GM23338 (cell line): ENCODE measurements at regions not wholly inside any gene's neighbourhood (a gene's known extent, or its start where the extent isn't known, plus 50 kb on each side); places are given as distances from the start of the nearest gene placed in this dataset.

Source experiments
- ATAC-seq: fragments of 200-7000 bp; cut with Tn5 transposase; 3 replicates; pipeline ENCODE4 v1.9.1; 2020
- DNase-seq: peaks from one replicate; pipeline ENCODE4 v3.0.0-alpha.2; 2015; ENCODE audit warnings: low spot score
- H2AFZ ChIP-seq: fragments of 200-600 bp; sonication (generic); 2 replicates; pipeline ENCODE4 v1.8.0; 2016; ENCODE audit warnings: antibody characterized with exemption, mild to moderate bottlenecking, moderate library complexity
- H3F3A ChIP-seq: fragments of 200-600 bp; sonication (generic); replicated peaks from 2 replicates; pipeline ENCODE4 v1.8.0; 2017; ENCODE audit warnings: antibody characterized with exemption, mixed run types, low read depth
- H3K27ac ChIP-seq: fragments of 200-600 bp; sonication (generic); 2 replicates; pipeline ENCODE4 v1.6.1; 2016; ENCODE audit warnings: low read depth
- H3K27me3 ChIP-seq: fragments of 200-600 bp; sonication (generic); 2 replicates; pipeline ENCODE4 v1.8.0; 2016; ENCODE audit warnings: mild to moderate bottlenecking, mixed run types, moderate library complexity; ENCODE audit not compliant: insufficient read depth
- H3K36me3 ChIP-seq: fragments of 200-600 bp; sonication (generic); 2 replicates; pipeline ENCODE4 v1.8.0; 2016; ENCODE audit warnings: mild to moderate bottlenecking; ENCODE audit not compliant: insufficient read depth
- H3K4me1 ChIP-seq: fragments of 200-600 bp; sonication (generic); 2 replicates; pipeline ENCODE4 v1.8.0; 2016; ENCODE audit warnings: mild to moderate bottlenecking, moderate library complexity; ENCODE audit not compliant: insufficient read depth
- H3K4me2 ChIP-seq: fragments of 200-600 bp; sonication (generic); 2 replicates; pipeline ENCODE4 v1.7.1; 2017; ENCODE audit warnings: mixed run types
- H3K4me3 ChIP-seq: fragments of 200-600 bp; sonication (generic); 2 replicates; pipeline ENCODE4 v1.6.1; 2016; ENCODE audit warnings: mixed run types
- H3K79me2 ChIP-seq: fragments of 200-600 bp; sonication (generic); replicated peaks from 2 replicates; pipeline ENCODE4 v1.8.0; 2017; ENCODE audit warnings: mild to moderate bottlenecking; ENCODE audit not compliant: insufficient read depth
- H3K9me2 ChIP-seq: fragments of 200-600 bp; sonication (generic); 2 replicates; pipeline ENCODE4 v1.8.0; 2017; ENCODE audit not compliant: insufficient read depth
- H4K20me1 ChIP-seq: fragments of 200-600 bp; sonication (generic); replicated peaks from 2 replicates; pipeline ENCODE4 v1.8.0; 2017; ENCODE audit warnings: mild to moderate bottlenecking; ENCODE audit not compliant: insufficient read depth
- H3K27ac Mint-ChIP-seq: 2 replicates; pipeline ENCODE4 v1.8.0; 2020; ENCODE audit warnings: inconsistent platforms, mild to moderate bottlenecking, moderate library complexity, mixed read lengths
- H3K27me3 Mint-ChIP-seq: 3 replicates; pipeline ENCODE4 v1.8.0; 2022; ENCODE audit warnings: low read depth, mild to moderate bottlenecking, moderate library complexity, mixed read lengths, inconsistent platforms; ENCODE audit not compliant: insufficient read depth, poor library complexity
- H3K36me3 Mint-ChIP-seq: 3 replicates; pipeline ENCODE4 v1.8.0; 2021; ENCODE audit warnings: low read depth, mild to moderate bottlenecking, inconsistent platforms, moderate library complexity, mixed read lengths
- H3K4me1 Mint-ChIP-seq: 3 replicates; pipeline ENCODE4 v1.8.0; 2020; ENCODE audit warnings: mild to moderate bottlenecking, inconsistent platforms, mixed read lengths
- H3K4me3 Mint-ChIP-seq: 3 replicates; pipeline ENCODE4 v1.8.0; 2021; ENCODE audit warnings: moderate library complexity, mild to moderate bottlenecking, inconsistent platforms, mixed read lengths
- H3K9me3 Mint-ChIP-seq: 3 replicates; pipeline ENCODE4 v1.8.0; 2020; ENCODE audit warnings: moderate library complexity, mild to moderate bottlenecking, inconsistent platforms, mixed read lengths
- CREB1 ChIP-seq: fragments of 250-450 bp; sonication (Bioruptor Pico); IDR thresholded peaks from 2 replicates; pipeline ENCODE4 v1.5.0; 2020; ENCODE audit warnings: low read depth, mild to moderate bottlenecking, moderate library complexity
- EZH2 ChIP-seq: fragments of 200-600 bp; sonication (generic); IDR thresholded peaks from one replicate; pipeline ENCODE4 v1.8.0; 2017; ENCODE audit warnings: antibody characterized with exemption, mild to moderate bottlenecking, low read depth; ENCODE audit not compliant: unreplicated experiment
- EZH2phosphoT487 ChIP-seq: fragments of 200-600 bp; sonication (generic); IDR thresholded peaks from one replicate; pipeline ENCODE4 v1.8.1; 2018; ENCODE audit warnings: antibody characterized with exemption; ENCODE audit not compliant: unreplicated experiment
- STAT1 ChIP-seq: IDR thresholded peaks from one replicate; pipeline ENCODE4 v1.6.1; 2016; ENCODE audit warnings: antibody characterized with exemption; ENCODE audit not compliant: unreplicated experiment
- ZNF114 ChIP-seq: fragments of 250-450 bp; sonication (Bioruptor Pico); IDR thresholded peaks from 2 replicates; pipeline ENCODE4 v1.5.0; 2020; ENCODE audit warnings: mild to moderate bottlenecking, moderate library complexity
- TF ChIP-seq, protein P1 (sequence below): IDR thresholded peaks from one replicate; pipeline ENCODE4 v1.6.1; 2018; ENCODE audit warnings: antibody characterized with exemption; ENCODE audit not compliant: unreplicated experiment
- TF ChIP-seq, protein P2 (sequence below): fragments of 250-450 bp; sonication (Bioruptor Pico); IDR thresholded peaks from 2 replicates; pipeline ENCODE4 v1.5.0; 2020; ENCODE audit warnings: mild to moderate bottlenecking, moderate library complexity

DNA sequence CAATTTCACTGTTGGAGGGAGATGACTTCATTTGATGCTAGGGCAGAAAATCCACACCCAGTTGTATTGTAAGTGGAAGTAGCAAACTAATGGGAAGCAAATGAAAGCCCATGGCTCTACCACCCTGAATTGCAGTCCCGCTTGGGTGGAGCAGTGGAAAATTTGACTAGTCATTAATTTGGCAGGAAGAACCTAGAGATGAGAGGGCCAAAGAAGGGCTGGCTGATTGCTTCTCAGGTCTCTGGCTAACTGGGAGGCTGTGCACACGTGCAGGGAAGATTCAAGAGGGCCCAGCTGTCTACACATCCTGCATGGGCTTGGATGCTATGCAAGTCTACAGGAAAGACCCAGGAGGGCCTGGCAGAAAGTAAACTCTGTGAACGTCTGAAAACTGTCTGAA is 466.2 kb downstream of the TFAP2A start (continued):
- no peak for TF ChIP-seq EZH2phosphoT487

DNA sequence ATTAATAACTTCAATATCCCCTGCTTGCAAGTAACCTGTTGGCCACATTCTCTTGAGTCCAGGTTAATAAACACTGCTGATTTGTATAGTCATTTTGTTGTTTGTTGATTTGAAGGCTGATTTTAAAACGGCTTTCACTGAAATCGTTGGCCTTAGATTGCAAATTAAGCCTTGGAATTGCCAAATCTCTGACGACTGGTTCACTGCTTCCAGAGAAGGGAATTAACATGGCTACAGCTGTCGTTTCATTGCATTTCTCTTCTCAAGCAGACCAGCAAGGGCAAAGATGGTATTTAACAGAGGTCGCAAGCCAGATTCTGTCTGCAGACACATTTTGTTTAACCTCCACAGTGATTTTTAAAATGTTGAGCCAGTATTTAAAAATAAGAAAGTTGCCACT is 470.9 kb downstream of the TFAP2A start:
- no peaks in the 10 kb centered on the region for H3K4me1 Mint-ChIP-seq
- peaks cover 12% of the 10 kb centered on the region for H3K36me3 Mint-ChIP-seq
- no peaks in the 10 kb centered on the region for H3K36me3 ChIP-seq
- no peak for DNase-seq
- H3K27ac ChIP-seq, result no peak overlapping the region
- no peak overlapping the region for H3K4me2 ChIP-seq
- H3K79me2 ChIP-seq, result no peaks in the 10 kb centered on the region
- no peak for ATAC-seq
- H3K4me1 ChIP-seq, result no peaks in the 10 kb centered on the region
- no peaks in the 10 kb centered on the region for H3F3A ChIP-seq
- H3K9me2 ChIP-seq, result no peaks in the 10 kb centered on the region
- no peaks in the 10 kb centered on the region for H3K27me3 Mint-ChIP-seq
- H3K27me3 ChIP-seq, result no peaks in the 10 kb centered on the region
- H3K4me3 Mint-ChIP-seq, result no peak overlapping the region
- H2AFZ ChIP-seq, result peak overlapping the region; percentile 29; the same call in 1 of the 2 replicates
- H3K9me3 Mint-ChIP-seq, result peaks cover 12% of the 10 kb centered on the region; the same call in 2 of the 3 replicates
- no peaks in the 10 kb centered on the region for H4K20me1 ChIP-seq
- TF ChIP-seq EZH2 (no peak), CREB1 (no peak)
- H3K4me3 ChIP-seq, result no peak overlapping the region
- H3K27ac Mint-ChIP-seq, result no peak overlapping the region

DNA sequence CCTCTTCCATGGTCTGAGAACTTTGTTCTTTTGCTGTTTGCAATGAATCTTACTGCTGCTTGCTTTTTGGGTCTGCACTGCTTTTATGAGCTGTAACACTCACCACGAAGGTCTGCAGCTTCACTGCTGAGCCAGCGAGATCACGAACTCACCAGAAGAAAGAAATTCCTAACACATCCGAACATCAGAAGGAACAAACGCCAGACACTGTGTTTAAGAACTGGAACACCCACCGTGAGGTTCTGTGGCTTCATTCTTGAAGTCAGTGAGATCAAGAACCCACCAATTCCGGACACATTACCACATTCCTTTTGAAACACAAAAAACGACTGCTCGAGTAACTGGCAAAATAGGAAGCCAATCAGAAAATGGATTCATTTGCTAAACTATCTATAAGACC is 471.8 kb downstream of the TFAP2A start:
- no peaks in the 10 kb centered on the region for H3K4me1 Mint-ChIP-seq
- ATAC-seq (no peak), DNase-seq (no peak)
- Histone ChIP-seq H3K27me3 (no peaks in the 10 kb centered on the region), H3K9me2 (no peaks in the 10 kb centered on the region), H2AFZ (no peak overlapping the region), H4K20me1 (no peaks in the 10 kb centered on the region), H3K4me2 (no peak overlapping the region), H3K4me1 (no peaks in the 10 kb centered on the region), H3K27ac (no peak overlapping the region), H3F3A (no peaks in the 10 kb centered on the region), H3K79me2 (no peaks in the 10 kb centered on the region), H3K36me3 (no peaks in the 10 kb centered on the region), H3K4me3 (no peak overlapping the region)
- peaks cover 12% of the 10 kb centered on the region for H3K36me3 Mint-ChIP-seq
- peaks cover 12% of the 10 kb centered on the region; the same call in 2 of the 3 replicates for H3K9me3 Mint-ChIP-seq
- no peak overlapping the region for H3K27ac Mint-ChIP-seq
- no peak for TF ChIP-seq EZH2
- TF ChIP-seq, protein P1, sequence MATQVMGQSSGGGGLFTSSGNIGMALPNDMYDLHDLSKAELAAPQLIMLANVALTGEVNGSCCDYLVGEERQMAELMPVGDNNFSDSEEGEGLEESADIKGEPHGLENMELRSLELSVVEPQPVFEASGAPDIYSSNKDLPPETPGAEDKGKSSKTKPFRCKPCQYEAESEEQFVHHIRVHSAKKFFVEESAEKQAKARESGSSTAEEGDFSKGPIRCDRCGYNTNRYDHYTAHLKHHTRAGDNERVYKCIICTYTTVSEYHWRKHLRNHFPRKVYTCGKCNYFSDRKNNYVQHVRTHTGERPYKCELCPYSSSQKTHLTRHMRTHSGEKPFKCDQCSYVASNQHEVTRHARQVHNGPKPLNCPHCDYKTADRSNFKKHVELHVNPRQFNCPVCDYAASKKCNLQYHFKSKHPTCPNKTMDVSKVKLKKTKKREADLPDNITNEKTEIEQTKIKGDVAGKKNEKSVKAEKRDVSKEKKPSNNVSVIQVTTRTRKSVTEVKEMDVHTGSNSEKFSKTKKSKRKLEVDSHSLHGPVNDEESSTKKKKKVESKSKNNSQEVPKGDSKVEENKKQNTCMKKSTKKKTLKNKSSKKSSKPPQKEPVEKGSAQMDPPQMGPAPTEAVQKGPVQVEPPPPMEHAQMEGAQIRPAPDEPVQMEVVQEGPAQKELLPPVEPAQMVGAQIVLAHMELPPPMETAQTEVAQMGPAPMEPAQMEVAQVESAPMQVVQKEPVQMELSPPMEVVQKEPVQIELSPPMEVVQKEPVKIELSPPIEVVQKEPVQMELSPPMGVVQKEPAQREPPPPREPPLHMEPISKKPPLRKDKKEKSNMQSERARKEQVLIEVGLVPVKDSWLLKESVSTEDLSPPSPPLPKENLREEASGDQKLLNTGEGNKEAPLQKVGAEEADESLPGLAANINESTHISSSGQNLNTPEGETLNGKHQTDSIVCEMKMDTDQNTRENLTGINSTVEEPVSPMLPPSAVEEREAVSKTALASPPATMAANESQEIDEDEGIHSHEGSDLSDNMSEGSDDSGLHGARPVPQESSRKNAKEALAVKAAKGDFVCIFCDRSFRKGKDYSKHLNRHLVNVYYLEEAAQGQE, result no peak
- no peak for TF ChIP-seq ZNF114 (CRISPR knock-in tag)
- TF ChIP-seq, protein P2, sequence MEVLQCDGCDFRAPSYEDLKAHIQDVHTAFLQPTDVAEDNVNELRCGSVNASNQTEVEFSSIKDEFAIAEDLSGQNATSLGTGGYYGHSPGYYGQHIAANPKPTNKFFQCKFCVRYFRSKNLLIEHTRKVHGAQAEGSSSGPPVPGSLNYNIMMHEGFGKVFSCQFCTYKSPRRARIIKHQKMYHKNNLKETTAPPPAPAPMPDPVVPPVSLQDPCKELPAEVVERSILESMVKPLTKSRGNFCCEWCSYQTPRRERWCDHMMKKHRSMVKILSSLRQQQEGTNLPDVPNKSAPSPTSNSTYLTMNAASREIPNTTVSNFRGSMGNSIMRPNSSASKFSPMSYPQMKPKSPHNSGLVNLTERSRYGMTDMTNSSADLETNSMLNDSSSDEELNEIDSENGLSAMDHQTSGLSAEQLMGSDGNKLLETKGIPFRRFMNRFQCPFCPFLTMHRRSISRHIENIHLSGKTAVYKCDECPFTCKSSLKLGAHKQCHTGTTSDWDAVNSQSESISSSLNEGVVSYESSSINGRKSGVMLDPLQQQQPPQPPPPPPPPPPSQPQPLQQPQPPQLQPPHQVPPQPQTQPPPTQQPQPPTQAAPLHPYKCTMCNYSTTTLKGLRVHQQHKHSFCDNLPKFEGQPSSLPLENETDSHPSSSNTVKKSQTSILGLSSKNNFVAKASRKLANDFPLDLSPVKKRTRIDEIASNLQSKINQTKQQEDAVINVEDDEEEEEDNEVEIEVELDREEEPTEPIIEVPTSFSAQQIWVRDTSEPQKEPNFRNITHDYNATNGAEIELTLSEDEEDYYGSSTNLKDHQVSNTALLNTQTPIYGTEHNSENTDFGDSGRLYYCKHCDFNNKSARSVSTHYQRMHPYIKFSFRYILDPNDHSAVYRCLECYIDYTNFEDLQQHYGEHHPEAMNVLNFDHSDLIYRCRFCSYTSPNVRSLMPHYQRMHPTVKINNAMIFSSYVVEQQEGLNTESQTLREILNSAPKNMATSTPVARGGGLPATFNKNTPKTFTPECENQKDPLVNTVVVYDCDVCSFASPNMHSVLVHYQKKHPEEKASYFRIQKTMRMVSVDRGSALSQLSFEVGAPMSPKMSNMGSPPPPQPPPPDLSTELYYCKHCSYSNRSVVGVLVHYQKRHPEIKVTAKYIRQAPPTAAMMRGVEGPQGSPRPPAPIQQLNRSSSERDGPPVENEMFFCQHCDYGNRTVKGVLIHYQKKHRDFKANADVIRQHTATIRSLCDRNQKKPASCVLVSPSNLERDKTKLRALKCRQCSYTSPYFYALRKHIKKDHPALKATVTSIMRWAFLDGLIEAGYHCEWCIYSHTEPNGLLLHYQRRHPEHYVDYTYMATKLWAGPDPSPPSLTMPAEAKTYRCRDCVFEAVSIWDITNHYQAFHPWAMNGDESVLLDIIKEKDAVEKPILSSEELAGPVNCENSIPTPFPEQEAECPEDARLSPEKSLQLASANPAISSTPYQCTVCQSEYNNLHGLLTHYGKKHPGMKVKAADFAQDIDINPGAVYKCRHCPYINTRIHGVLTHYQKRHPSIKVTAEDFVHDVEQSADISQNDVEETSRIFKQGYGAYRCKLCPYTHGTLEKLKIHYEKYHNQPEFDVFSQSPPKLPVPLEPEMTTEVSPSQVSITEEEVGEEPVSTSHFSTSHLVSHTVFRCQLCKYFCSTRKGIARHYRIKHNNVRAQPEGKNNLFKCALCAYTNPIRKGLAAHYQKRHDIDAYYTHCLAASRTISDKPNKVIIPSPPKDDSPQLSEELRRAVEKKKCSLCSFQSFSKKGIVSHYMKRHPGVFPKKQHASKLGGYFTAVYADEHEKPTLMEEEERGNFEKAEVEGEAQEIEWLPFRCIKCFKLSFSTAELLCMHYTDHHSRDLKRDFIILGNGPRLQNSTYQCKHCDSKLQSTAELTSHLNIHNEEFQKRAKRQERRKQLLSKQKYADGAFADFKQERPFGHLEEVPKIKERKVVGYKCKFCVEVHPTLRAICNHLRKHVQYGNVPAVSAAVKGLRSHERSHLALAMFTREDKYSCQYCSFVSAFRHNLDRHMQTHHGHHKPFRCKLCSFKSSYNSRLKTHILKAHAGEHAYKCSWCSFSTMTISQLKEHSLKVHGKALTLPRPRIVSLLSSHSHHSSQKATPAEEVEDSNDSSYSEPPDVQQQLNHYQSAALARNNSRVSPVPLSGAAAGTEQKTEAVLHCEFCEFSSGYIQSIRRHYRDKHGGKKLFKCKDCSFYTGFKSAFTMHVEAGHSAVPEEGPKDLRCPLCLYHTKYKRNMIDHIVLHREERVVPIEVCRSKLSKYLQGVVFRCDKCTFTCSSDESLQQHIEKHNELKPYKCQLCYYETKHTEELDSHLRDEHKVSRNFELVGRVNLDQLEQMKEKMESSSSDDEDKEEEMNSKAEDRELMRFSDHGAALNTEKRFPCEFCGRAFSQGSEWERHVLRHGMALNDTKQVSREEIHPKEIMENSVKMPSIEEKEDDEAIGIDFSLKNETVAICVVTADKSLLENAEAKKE (CRISPR knock-in tag), result no peak
- TF ChIP-seq STAT1, result no peak
- H3K27me3 Mint-ChIP-seq, result no peaks in the 10 kb centered on the region
- no peak overlapping the region for H3K4me3 Mint-ChIP-seq
